GM12878 (cell line): ENCODE measurements at regions not wholly inside any gene's neighbourhood (a gene's known extent, or its start where the extent isn't known, plus 50 kb on each side); places are given as distances from the start of the nearest gene placed in this dataset.

Experiments used
- ATAC-seq: fragments of 200-7000 bp; cut with Tn5 transposase; 3 replicates; pipeline ENCODE4 v1.9.1; 2020; ENCODE audit warnings: mild to moderate bottlenecking, moderate library complexity
- BruUV-seq: library from RNA; stranded (reverse); fragments of 400-500 nt; replicated peaks from 2 replicates; lab custom pipeline; 2021; lab: Mats Ljungman, UMichigan
- CTCF ChIA-PET: fragments of 300-600 bp; sonication (Branson Sonifier 250); formaldehyde crosslinking; extraction: SDS; loops from one replicate; lab custom pipeline; 2021; ENCODE audit warnings: inconsistent platforms; lab: Yijun Ruan, JAX
- POLR2A ChIA-PET: fragments of 350-600 bp; formaldehyde crosslinking; extraction: SDS; loops from one replicate; lab custom pipeline; 2021; ENCODE audit warnings: inconsistent platforms; lab: Charles Lee
- RAD21 ChIA-PET: fragments of 300-600 bp; sonication (Branson Sonifier 250); formaldehyde crosslinking; loops from one replicate; lab custom pipeline; 2023; ENCODE audit warnings: antibody characterized with exemption; ENCODE audit not compliant: unreplicated experiment; lab: Charles Lee
- SMC1A ChIA-PET: fragments of 300-600 bp; sonication (Branson Sonifier 250); formaldehyde crosslinking; loops from one replicate; lab custom pipeline; 2023; ENCODE audit not compliant: unreplicated experiment, uncharacterized antibody; lab: Charles Lee
- DNase-seq: peaks from one replicate; pipeline ENCODE4 v3.0.0-alpha.2; 2011; ENCODE audit warnings: low read depth, low spot score
- FAIRE-seq: peaks from 3 replicates; lab custom pipeline; 2011; peaks lifted over from hg19 to GRCh38; lab: Jason Lieb, UNC
- H2AFZ ChIP-seq: 2 replicates; pipeline ENCODE4 v1.6.0; 2011; ENCODE audit warnings: low read depth, low read length, control low read depth; ENCODE audit not compliant: control insufficient read depth
- H3K27ac ChIP-seq: 2 replicates; pipeline ENCODE4 v1.5.1; 2011; ENCODE audit warnings: control low read depth; ENCODE audit not compliant: control insufficient read depth, insufficient read depth
- H3K27me3 ChIP-seq, 2 experiments: replicated peaks in 1 of 2; 2 replicates each; pipeline versions ENCODE4 v1.6.0 to v1.6.1; 2011; ENCODE audit warnings: low read length in 1 of 2; ENCODE audit not compliant: control insufficient read depth in 2 of 2, insufficient read depth in 2 of 2
- H3K36me3 ChIP-seq, 2 experiments: 2 replicates each; pipeline ENCODE4 v1.5.1; 2011; ENCODE audit warnings: low read length in 1 of 2; ENCODE audit not compliant: control insufficient read depth in 2 of 2, insufficient read depth in 2 of 2
- H3K4me1 ChIP-seq: 2 replicates; pipeline ENCODE4 v1.6.1; 2011; ENCODE audit warnings: mild to moderate bottlenecking, low read length, moderate library complexity, mixed read lengths; ENCODE audit not compliant: control insufficient read depth, insufficient read depth
- H3K4me2 ChIP-seq: 2 replicates; pipeline ENCODE4 v1.6.0; 2011; ENCODE audit warnings: control low read depth; ENCODE audit not compliant: control insufficient read depth, insufficient read depth
- H3K4me3 ChIP-seq: fragments of 200-600 bp; sonication (generic); 2 replicates; pipeline ENCODE4 v1.5.1; 2016
- H3K79me2 ChIP-seq: 2 replicates; pipeline ENCODE4 v1.6.0; 2011; ENCODE audit warnings: low read length; ENCODE audit not compliant: control insufficient read depth, insufficient read depth
- H3K9ac ChIP-seq: 2 replicates; pipeline ENCODE4 v1.8.0; 2011; ENCODE audit warnings: low read length, control low read depth, mixed read lengths; ENCODE audit not compliant: control insufficient read depth, insufficient read depth
- H3K9me3 ChIP-seq: replicated peaks from 3 replicates; pipeline ENCODE4 v1.5.1; 2011; ENCODE audit warnings: mild to moderate bottlenecking, low read length; ENCODE audit not compliant: control insufficient read depth, insufficient read depth
- H4K20me1 ChIP-seq: 2 replicates; pipeline ENCODE4 v1.6.0; 2011; ENCODE audit not compliant: control insufficient read depth, insufficient read depth
- BCL11A ChIP-seq: IDR thresholded peaks from 2 replicates; pipeline ENCODE4 v1.6.1; 2011; ENCODE audit warnings: low read depth, low read length
- BMI1 ChIP-seq: fragments of 450-650 bp; IDR thresholded peaks from 2 replicates; pipeline ENCODE4 v1.6.1; 2016; ENCODE audit warnings: mild to moderate bottlenecking, moderate library complexity, borderline replicate concordance
- CBX3 ChIP-seq: fragments of 200-600 bp; sonication (generic); IDR thresholded peaks from 2 replicates; pipeline ENCODE4 v1.6.1; 2016; ENCODE audit warnings: low read depth, borderline replicate concordance
- DPF2 ChIP-seq: fragments of 450-650 bp; IDR thresholded peaks from 2 replicates; pipeline ENCODE4 v1.6.1; 2017; ENCODE audit warnings: mild to moderate bottlenecking
- GATAD2B ChIP-seq: fragments of 450-650 bp; conservative IDR thresholded peaks from 2 replicates; pipeline ENCODE4 v1.6.1; 2017; ENCODE audit warnings: low read depth, mild to moderate bottlenecking, moderate library complexity
- HDGF ChIP-seq: fragments of 450-650 bp; IDR thresholded peaks from 2 replicates; pipeline ENCODE4 v1.6.1; 2016; ENCODE audit warnings: antibody characterized with exemption
- MTA2 ChIP-seq: fragments of 450-650 bp; IDR thresholded peaks from 2 replicates; pipeline ENCODE4 v1.6.1; 2016; ENCODE audit warnings: low read depth, mild to moderate bottlenecking, moderate library complexity
- MXI1 ChIP-seq: fragments of 150-350 bp; IDR thresholded peaks from 2 replicates; pipeline ENCODE4 v1.6.1; 2011; ENCODE audit warnings: low read depth, mild to moderate bottlenecking, inconsistent platforms, low read length, improper control_type of control experiment
- NBN ChIP-seq: fragments of 450-650 bp; IDR thresholded peaks from 2 replicates; pipeline ENCODE4 v1.6.1; 2016
- NFIC ChIP-seq: IDR thresholded peaks from 2 replicates; pipeline ENCODE4 v1.6.1; 2012; ENCODE audit warnings: low read depth, mild to moderate bottlenecking, inconsistent platforms, low read length, moderate library complexity
- NR2F1 ChIP-seq: fragments of 450-650 bp; conservative IDR thresholded peaks from 2 replicates; pipeline ENCODE4 v1.6.1; 2017; ENCODE audit warnings: mild to moderate bottlenecking
- POLR2A ChIP-seq: IDR thresholded peaks from 2 replicates; pipeline ENCODE4 v1.6.1; 2011; ENCODE audit warnings: low read depth, mild to moderate bottlenecking, low read length
- POLR2AphosphoS5 ChIP-seq: IDR thresholded peaks from 2 replicates; pipeline ENCODE4 v1.6.1; 2011; ENCODE audit warnings: mild to moderate bottlenecking, low read length, inconsistent platforms
- SIN3A ChIP-seq: IDR thresholded peaks from 2 replicates; pipeline ENCODE4 v1.6.1; 2012; ENCODE audit warnings: low read depth, low read length, improper control_type of control experiment
- SMAD1 ChIP-seq: fragments of 450-650 bp; IDR thresholded peaks from 2 replicates; pipeline ENCODE4 v1.6.1; 2018; ENCODE audit warnings: mild to moderate bottlenecking, low read depth; ENCODE audit not compliant: partially characterized antibody
- SMARCA5 ChIP-seq: fragments of 450-650 bp; IDR thresholded peaks from 2 replicates; pipeline ENCODE4 v1.6.1; 2017; ENCODE audit warnings: mild to moderate bottlenecking
- WGBS: methylation state at CpG from one replicate; pipeline ENCODE4 v1.1.6; 2016; ENCODE audit warnings: low lambda C conversion rate; ENCODE audit not compliant: insufficient replicate concordance, insufficient coverage; ENCODE audit errors: missing lambda C conversion rate; 5-methylcytosine and 5-hydroxymethylcytosine counted together
- in situ Hi-C: fragments of 300-500 bp; cut with MboI; formaldehyde crosslinking; loops from 9 replicates; pipeline ENCODE4 v1.14.3; 2018; ENCODE audit warnings: mixed read lengths
- intact Hi-C: fragments of 100-400 bp; cut with micrococcal nuclease; formaldehyde crosslinking; loops from one replicate; pipeline ENCODE4 v1.14.2; 2022; ENCODE audit not compliant: unreplicated experiment

DNA sequence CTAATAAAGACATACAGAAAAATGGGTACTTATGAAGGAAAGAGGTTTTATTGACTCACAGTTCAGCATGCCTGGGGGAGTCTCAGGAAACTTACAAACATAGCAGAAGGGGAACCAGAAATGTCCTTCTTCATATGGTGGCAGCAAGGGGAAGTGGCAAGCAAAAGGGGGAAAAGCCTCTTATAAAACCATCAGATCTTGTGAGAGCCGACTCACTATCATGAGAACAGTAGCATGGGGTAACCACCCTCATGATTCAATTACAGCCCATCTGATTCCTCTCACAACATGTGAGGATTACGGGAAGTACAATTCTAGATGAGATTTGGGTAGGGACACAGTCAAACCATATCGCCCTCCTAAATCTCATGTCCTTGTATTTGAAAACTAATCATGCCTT is 1305.4 kb upstream of the SORCS1 start:
- peaks cover 0 to 2% of the 10 kb centered on the region in 2 experiments; a peak in 1 of 4 replicates for H3K27me3 ChIP-seq
- no peaks in the 10 kb centered on the region for H3K79me2 ChIP-seq
- H3K9me3 ChIP-seq = no peaks in the 10 kb centered on the region; the same call in 2 of the 3 replicates
- H3K4me3 ChIP-seq = no peak overlapping the region
- ChIA-PET CTCF (no interaction called here), SMC1A (no interaction called here), POLR2A (no interaction called here), RAD21 (no interaction called here)
- ATAC-seq = no peak
- BruUV-seq = no TSS peak
- H3K27ac ChIP-seq = no peak overlapping the region
- in situ Hi-C loops = no loop called here
- no peak for DNase-seq
- H2AFZ ChIP-seq = no peak overlapping the region
- WGBS = 0% methylated on average over 3 of the region's 3 CpGs
- intact Hi-C loops = no loop called here
- no peaks in the 10 kb centered on the region for H3K36me3 ChIP-seq
- no peaks in the 10 kb centered on the region for H4K20me1 ChIP-seq
- FAIRE-seq = no peak
- no peaks in the 10 kb centered on the region for H3K4me1 ChIP-seq
- H3K9ac ChIP-seq = no peak overlapping the region
- TF ChIP-seq MXI1 = no peak
- no peak for TF ChIP-seq NR2F1
- no peak overlapping the region for H3K4me2 ChIP-seq

DNA sequence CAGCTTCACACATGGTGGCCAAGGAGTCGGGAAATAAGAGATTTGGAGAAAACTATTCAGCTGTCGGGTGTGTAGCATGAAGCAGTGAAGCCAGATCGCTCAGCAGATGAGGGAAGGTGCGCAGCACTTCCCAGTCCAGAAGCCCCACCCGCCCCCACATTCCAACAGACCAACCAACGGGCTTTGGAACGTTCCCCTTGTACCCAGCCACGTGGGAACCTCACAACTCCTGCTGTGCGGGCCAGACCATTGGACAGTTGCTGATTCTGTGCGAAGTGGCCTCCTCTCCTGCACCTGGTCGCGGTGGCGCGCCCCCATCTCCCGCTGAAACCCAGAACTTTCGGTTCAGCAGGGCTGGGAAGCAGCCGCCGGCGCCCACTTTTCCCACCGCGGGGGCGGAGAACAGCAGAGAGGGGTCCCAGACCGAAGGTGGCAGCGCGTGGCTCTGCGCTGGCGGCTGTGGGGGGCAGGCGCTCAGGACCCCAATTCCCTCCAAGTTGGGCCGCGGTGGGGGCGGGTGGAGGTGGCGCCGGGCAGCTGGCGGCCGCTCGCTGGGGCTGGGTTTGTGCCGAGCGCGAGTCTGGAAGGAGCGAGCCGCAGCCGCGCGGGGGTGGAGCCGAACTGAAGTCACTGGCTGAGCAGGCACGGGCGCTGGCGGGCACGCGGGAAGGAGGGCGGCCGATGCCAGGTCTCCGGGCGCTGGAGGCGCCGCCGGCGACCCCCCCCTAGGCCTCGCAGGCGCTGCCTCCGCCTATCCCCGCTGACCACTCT is 1301.5 kb upstream of the SORCS1 start:
- Histone ChIP-seq H3K4me2 (no peak overlapping the region), H3K9me3 (no peaks in the 10 kb centered on the region; the same call in 2 of the 3 replicates), H3K79me2 (no peaks in the 10 kb centered on the region), H3K27me3 (peaks cover 0 to 2% of the 10 kb centered on the region in 2 experiments; a peak in 1 of 4 replicates), H3K9ac (no peak overlapping the region), H3K27ac (no peak overlapping the region), H3K4me1 (no peaks in the 10 kb centered on the region), H3K4me3 (no peak overlapping the region), H2AFZ (no peak overlapping the region), H4K20me1 (no peaks in the 10 kb centered on the region), H3K36me3 (no peaks in the 10 kb centered on the region)
- DNase-seq = no peak
- SMC1A ChIA-PET = no interaction called here
- TF ChIP-seq SIN3A = no peak
- no peak for TF ChIP-seq SMAD1
- TF ChIP-seq NBN = no peak
- no peak for TF ChIP-seq GATAD2B
- TF ChIP-seq POLR2AphosphoS5 = no peak
- TF ChIP-seq BMI1 = no peak
- no peak for TF ChIP-seq POLR2A
- TF ChIP-seq BCL11A = no peak
- no peak for TF ChIP-seq CBX3
- TF ChIP-seq DPF2 = no peak
- TF ChIP-seq NFIC = no peak
- TF ChIP-seq HDGF = no peak
- TF ChIP-seq SMARCA5 = no peak
- TF ChIP-seq MTA2 = no peak
- no peak for FAIRE-seq
- intact Hi-C loops (no loop called here), in situ Hi-C loops (no loop called here)
- BruUV-seq = no TSS peak
- CTCF ChIA-PET = no interaction called here
- 39% methylated on average over 37 of the region's 62 CpGs for WGBS
- RAD21 ChIA-PET = no interaction called here
- POLR2A ChIA-PET = no interaction called here
- ATAC-seq = no peak
